ENCODE measurements at regions not wholly inside any gene's neighbourhood (a gene's known extent, or its start where the extent isn't known, plus 50 kb on each side); places are given as distances from the start of the nearest gene placed in this dataset.

- no peak for TF ChIP-seq POLR2A (IDR thresholded peaks at IDR 0.05)
- TF ChIP-seq, protein P1, sequence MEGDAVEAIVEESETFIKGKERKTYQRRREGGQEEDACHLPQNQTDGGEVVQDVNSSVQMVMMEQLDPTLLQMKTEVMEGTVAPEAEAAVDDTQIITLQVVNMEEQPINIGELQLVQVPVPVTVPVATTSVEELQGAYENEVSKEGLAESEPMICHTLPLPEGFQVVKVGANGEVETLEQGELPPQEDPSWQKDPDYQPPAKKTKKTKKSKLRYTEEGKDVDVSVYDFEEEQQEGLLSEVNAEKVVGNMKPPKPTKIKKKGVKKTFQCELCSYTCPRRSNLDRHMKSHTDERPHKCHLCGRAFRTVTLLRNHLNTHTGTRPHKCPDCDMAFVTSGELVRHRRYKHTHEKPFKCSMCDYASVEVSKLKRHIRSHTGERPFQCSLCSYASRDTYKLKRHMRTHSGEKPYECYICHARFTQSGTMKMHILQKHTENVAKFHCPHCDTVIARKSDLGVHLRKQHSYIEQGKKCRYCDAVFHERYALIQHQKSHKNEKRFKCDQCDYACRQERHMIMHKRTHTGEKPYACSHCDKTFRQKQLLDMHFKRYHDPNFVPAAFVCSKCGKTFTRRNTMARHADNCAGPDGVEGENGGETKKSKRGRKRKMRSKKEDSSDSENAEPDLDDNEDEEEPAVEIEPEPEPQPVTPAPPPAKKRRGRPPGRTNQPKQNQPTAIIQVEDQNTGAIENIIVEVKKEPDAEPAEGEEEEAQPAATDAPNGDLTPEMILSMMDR (IDR thresholded peaks at IDR 0.05) = no peak
Measured at GRCh38 chr3:107870096-107870495, 220.7 kb downstream of the CD47 start.

Data from esophagus squamous epithelium (tissue), 4 donors.